ENCODE measurements at regions not wholly inside any gene's neighbourhood (a gene's known extent, or its start where the extent isn't known, plus 50 kb on each side); places are given as distances from the start of the nearest gene placed in this dataset.

DNA sequence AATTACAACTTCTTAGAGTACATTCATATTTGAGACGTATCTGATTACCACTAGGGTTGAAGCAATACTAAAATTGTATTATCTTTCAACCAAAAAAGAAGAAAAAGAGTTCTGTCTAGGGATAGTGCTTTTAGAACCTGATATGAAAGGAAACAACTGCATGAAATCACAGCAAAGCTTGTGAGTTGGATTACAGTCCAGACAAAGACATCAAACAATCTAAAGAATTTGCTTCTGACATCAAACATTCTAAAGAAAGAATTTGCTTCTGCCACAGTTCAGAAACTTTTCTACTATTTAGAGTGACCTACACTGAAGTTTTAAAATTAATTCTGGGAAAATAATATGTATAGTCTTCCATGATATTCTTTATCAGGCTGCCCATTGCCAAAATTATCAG is 1141.1 kb upstream of the ACO1 start:
- TF ChIP-seq, protein P1, sequence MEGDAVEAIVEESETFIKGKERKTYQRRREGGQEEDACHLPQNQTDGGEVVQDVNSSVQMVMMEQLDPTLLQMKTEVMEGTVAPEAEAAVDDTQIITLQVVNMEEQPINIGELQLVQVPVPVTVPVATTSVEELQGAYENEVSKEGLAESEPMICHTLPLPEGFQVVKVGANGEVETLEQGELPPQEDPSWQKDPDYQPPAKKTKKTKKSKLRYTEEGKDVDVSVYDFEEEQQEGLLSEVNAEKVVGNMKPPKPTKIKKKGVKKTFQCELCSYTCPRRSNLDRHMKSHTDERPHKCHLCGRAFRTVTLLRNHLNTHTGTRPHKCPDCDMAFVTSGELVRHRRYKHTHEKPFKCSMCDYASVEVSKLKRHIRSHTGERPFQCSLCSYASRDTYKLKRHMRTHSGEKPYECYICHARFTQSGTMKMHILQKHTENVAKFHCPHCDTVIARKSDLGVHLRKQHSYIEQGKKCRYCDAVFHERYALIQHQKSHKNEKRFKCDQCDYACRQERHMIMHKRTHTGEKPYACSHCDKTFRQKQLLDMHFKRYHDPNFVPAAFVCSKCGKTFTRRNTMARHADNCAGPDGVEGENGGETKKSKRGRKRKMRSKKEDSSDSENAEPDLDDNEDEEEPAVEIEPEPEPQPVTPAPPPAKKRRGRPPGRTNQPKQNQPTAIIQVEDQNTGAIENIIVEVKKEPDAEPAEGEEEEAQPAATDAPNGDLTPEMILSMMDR (IDR thresholded peaks at IDR 0.05) = no peak
- TF ChIP-seq POLR2A (IDR thresholded peaks at IDR 0.05) = no peak

Measured in thyroid gland (tissue), 4 donors.